ENCODE measurements at regions not wholly inside any gene's neighbourhood (a gene's known extent, or its start where the extent isn't known, plus 50 kb on each side); places are given as distances from the start of the nearest gene placed in this dataset.

DNA sequence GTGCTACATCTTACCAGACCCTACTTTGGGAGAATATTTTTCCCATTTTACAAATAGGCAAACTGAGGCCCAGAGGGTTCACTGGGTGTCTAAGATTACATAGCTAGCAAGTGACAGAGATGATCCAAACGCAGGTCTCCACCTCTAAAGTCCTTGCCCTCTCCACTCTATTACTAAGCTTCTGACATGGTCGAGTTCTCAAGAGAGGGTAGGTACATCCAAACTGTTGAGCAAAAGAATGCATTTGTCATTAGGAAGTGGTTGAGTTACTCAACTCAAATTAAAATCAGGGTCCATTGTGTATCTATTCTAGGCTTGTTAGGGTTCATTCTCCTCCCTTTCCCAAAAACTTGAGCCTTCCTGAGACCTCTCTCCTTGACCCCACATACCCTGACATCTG is 680.6 kb upstream of the FANCL start:
- Mint-ChIP-seq H3K27me3 (no peaks in the 10 kb centered on the region), H3K4me1 (no peaks in the 10 kb centered on the region), H3K4me3 (no peak overlapping the region), H3K36me3 (ENCODE audit: low read depth) (no peaks in the 10 kb centered on the region), H3K27ac (no peak overlapping the region), H3K9me3 (ENCODE audit: low read depth) (no peaks in the 10 kb centered on the region)
- CTCF ChIA-PET, result no interaction called here
- DNase-seq (no peak), ATAC-seq (no peak)
- POLR2A ChIA-PET, result no interaction called here
- intact Hi-C loops (cut with DNase I, micrococcal nuclease), result no loop called here

DNA sequence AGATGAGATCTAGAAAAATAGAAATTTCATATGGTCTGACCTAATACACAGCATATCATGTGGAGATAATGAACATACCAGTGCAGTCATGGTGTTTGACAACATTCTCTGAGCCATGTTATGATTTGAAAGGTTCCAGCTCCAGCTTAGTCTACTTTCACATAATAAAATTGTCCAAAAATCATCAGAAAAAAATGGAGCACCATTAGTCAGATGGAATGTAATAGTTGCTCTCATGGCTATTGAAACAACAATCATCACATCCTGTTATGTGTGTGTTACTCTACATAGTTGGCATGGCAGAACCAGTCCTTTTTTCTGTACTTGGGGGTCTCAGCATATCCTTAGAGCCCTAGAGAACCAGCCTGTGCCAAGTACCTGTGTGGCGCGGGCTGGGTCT is 678.9 kb upstream of the FANCL start:
- intact Hi-C loops (cut with DNase I, micrococcal nuclease), result no loop called here
- Mint-ChIP-seq H3K9me3 (ENCODE audit: low read depth) (no peaks in the 10 kb centered on the region), H3K27me3 (no peaks in the 10 kb centered on the region), H3K4me1 (no peaks in the 10 kb centered on the region), H3K36me3 (ENCODE audit: low read depth) (no peaks in the 10 kb centered on the region), H3K27ac (no peak overlapping the region), H3K4me3 (no peak overlapping the region)
- DNase-seq (no peak), ATAC-seq (no peak)
- ChIA-PET POLR2A (no interaction called here), CTCF (no interaction called here)

DNA sequence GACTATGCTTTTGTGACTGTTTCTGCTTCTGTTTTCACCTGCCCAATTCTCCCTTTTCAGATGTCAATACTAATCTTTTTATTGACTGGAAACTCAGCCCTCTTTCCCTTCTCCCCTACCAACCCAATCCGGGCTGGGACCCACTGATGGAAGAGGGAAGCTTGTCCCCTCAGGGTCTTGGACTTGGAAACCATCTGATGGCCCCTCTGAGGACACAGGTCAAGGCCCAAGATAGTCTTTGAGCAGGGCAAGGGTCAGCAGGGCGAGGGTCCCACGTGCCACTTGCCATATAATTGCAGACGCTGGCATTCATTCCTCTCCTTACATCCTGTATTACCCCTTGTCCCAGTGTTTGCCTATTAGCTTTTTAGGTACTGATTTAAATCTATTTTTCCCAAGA is 678.2 kb upstream of the FANCL start:
- ChIA-PET CTCF (no interaction called here), POLR2A (no interaction called here)
- intact Hi-C loops (cut with DNase I, micrococcal nuclease), result no loop called here
- Mint-ChIP-seq H3K4me1 (no peaks in the 10 kb centered on the region), H3K27ac (no peak overlapping the region), H3K9me3 (ENCODE audit: low read depth) (no peaks in the 10 kb centered on the region), H3K4me3 (no peak overlapping the region), H3K36me3 (ENCODE audit: low read depth) (no peaks in the 10 kb centered on the region), H3K27me3 (no peaks in the 10 kb centered on the region)
- DNase-seq (no peak), ATAC-seq (no peak)

DNA sequence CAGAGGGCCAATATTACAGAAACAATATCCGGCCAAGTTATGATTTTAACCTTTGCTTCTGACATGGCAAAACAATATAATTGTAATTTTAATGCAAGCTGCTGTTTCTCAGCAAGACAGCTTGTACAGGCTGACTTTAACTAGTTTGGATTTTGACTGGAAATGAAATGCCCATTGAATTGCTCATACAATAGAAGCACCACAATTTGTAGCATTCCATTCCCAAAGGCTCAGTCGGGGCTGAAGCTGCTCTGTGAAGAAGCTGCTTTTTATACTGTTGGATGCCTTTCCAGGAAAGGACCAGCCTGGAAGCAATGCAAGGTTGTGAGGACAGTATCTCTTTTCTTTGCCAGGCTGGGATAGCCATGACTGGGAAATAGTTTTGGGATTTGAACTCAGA is 677.0 kb upstream of the FANCL start:
- Mint-ChIP-seq H3K27me3 (no peaks in the 10 kb centered on the region), H3K4me1 (no peaks in the 10 kb centered on the region), H3K36me3 (ENCODE audit: low read depth) (no peaks in the 10 kb centered on the region), H3K4me3 (no peak overlapping the region), H3K27ac (no peak overlapping the region), H3K9me3 (ENCODE audit: low read depth) (no peaks in the 10 kb centered on the region)
- intact Hi-C loops (cut with DNase I, micrococcal nuclease), result no loop called here
- DNase-seq (no peak), ATAC-seq (no peak)
- ChIA-PET CTCF (no interaction called here), POLR2A (no interaction called here)

DNA sequence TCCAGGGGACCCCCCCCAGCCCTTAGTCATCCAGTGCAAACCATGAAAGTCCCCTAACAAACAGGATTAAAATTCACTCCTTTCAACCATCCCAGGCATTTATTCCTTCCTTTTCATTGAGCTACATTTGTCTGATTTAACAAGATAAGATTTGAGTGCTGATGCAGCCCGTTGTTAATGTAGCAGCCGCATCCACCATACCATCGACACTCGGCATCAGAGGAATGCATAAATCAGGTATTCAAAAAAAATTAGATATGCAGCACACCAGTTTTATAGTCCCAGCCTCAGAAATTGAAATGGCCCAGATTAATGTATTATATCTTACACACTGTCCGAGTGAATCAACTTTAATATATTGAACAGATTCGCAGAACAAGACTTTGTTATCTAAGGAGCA is 676.5 kb upstream of the FANCL start:
- no peaks in the 10 kb centered on the region for H3K36me3 Mint-ChIP-seq (ENCODE audit: low read depth)
- POLR2A ChIA-PET, result no interaction called here
- H3K27me3 Mint-ChIP-seq, result no peaks in the 10 kb centered on the region
- H3K4me3 Mint-ChIP-seq, result no peak overlapping the region
- intact Hi-C loops (cut with DNase I, micrococcal nuclease), result no loop called here
- CTCF ChIA-PET, result no interaction called here
- no peak overlapping the region for H3K27ac Mint-ChIP-seq
- H3K4me1 Mint-ChIP-seq, result no peaks in the 10 kb centered on the region
- H3K9me3 Mint-ChIP-seq (ENCODE audit: low read depth), result no peaks in the 10 kb centered on the region
- ATAC-seq (no peak), DNase-seq (no peak)

DNA sequence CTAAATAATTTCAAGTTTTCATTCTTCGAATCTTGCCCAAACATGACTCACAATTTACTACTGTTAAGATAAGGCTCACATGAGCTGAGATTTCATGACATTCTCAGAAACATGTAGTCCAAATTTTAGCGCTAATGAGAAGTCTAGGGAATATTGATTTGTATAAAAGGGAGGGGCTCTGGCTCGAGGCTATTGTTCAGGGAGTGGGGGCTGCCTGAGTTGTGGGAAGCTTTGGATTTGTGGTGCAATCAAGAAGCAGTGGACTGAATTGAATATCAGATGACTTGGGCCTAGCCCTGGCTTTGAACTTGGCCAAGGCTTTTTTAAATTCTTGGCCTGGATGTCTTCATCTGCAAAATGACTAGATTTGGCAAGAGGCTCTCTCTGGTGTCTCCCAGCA is 674.9 kb upstream of the FANCL start:
- Mint-ChIP-seq H3K4me3 (no peak overlapping the region), H3K27ac (no peak overlapping the region), H3K4me1 (no peaks in the 10 kb centered on the region), H3K27me3 (no peaks in the 10 kb centered on the region), H3K36me3 (ENCODE audit: low read depth) (no peaks in the 10 kb centered on the region), H3K9me3 (ENCODE audit: low read depth) (no peaks in the 10 kb centered on the region)
- DNase-seq (no peak), ATAC-seq (no peak)
- ChIA-PET POLR2A (no interaction called here), CTCF (no interaction called here)
- intact Hi-C loops (cut with DNase I, micrococcal nuclease), result no loop called here

DNA sequence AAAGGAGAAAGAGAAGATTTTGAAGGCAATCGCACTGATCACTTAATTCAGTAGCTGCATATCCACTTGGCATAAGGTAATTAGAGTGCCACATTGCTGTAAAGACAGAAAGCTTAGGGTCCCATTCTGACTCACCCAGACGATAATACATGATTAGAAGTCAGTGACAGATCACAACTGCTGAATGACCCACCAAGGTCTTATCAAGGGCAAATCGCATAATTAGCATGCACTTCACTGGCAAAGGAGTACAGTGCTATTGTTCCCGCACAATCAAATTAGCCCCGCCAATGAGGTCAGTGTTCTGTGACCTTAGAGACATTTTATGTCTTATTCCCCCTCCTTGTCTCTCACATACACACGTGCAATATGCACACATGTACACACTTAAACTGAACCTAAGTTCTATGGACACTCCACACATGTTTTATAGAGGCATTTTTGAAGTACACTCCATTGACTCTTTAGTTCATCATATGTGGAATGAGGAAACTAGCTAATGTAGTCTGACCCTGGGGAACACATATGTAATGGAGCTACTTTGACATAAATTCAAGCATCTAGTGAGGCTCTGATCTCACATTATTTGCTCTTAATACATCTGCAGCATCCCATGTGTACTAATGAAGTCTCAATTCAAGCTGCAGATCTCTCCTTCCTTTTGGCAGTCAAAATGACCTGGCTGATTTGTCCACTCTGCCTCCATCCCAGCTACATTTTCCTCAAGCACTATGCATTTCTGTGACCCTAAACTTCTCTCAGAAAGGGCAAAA is 673.8 kb upstream of the FANCL start:
- H3K9me3 Mint-ChIP-seq (ENCODE audit: low read depth), result no peaks in the 10 kb centered on the region
- H3K27ac Mint-ChIP-seq, result no peak overlapping the region
- intact Hi-C loops (cut with DNase I, micrococcal nuclease), result no loop called here
- ATAC-seq (no peak), DNase-seq (no peak)
- H3K36me3 Mint-ChIP-seq (ENCODE audit: low read depth), result no peaks in the 10 kb centered on the region
- no peak overlapping the region for H3K4me3 Mint-ChIP-seq
- no peaks in the 10 kb centered on the region for H3K27me3 Mint-ChIP-seq
- ChIA-PET CTCF (no interaction called here), POLR2A (no interaction called here)
- no peaks in the 10 kb centered on the region for H3K4me1 Mint-ChIP-seq

DNA sequence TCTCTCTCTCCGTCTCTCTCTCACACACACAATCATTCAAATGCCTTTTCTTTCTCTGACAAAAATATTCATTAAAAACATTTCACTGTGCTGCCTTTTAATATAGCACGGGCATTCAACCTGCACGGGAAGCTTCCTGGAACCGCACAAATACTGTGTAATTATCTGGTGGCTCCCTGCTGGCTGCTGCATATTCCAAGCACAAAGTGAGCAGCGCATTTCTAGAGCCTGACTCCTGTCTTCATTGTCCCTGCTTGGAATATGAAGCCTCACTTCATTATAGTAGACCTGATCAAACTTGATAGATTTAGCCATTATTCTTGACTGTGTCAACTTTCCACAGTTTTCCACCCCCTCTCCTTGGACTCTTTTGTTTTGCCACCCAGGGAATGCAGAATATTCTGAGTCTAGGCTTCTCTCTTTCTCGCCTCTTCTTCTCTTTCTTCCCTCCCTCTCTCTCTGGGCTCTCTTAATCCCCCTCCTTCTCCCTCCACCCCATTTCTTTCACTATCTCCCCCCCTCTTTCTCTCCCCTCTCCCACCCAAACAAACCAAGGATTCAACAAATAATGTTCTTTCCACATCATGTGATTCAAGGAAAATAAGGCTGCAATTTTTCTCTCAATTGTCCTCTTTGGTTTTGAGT is 672.1 kb upstream of the FANCL start:
- H3K4me3 Mint-ChIP-seq, result no peak overlapping the region
- intact Hi-C loops (cut with DNase I, micrococcal nuclease), result no loop called here

DNA sequence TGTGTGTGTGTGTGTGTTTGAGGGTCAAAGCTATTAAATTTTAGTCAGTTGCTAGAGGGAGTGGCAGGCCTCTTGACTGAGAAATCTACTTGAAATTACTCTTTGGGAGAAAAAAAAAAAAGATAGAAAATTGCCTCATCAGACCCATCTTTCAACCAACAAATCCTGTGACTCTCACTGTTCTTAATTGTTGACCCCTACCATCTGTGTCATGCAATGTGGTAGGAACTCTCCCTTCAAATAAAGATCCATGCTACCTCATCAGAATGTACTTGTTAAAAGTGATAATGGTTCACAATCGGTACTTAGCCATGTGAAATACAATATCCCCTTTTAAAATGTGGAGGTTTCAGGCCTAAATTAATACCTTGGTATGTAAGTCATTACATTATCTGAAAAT is 670.8 kb upstream of the FANCL start:
- Mint-ChIP-seq H3K4me1 (no peaks in the 10 kb centered on the region), H3K27me3 (no peaks in the 10 kb centered on the region), H3K9me3 (ENCODE audit: low read depth) (no peaks in the 10 kb centered on the region), H3K4me3 (no peak overlapping the region), H3K36me3 (ENCODE audit: low read depth) (no peaks in the 10 kb centered on the region), H3K27ac (no peak overlapping the region)
- ChIA-PET POLR2A (no interaction called here), CTCF (no interaction called here)
- DNase-seq, result no peak
- no peak for ATAC-seq
- intact Hi-C loops (cut with DNase I, micrococcal nuclease), result no loop called here

More for the DNA sequence above, 672.1 kb upstream of the FANCL start:
- CTCF ChIA-PET, result no interaction called here
- Mint-ChIP-seq H3K9me3 (ENCODE audit: low read depth) (no peaks in the 10 kb centered on the region), H3K27me3 (no peaks in the 10 kb centered on the region), H3K27ac (no peak overlapping the region), H3K4me1 (no peaks in the 10 kb centered on the region), H3K36me3 (ENCODE audit: low read depth) (no peaks in the 10 kb centered on the region)
- POLR2A ChIA-PET, result no interaction called here
- DNase-seq (no peak), ATAC-seq (no peak)

DNA sequence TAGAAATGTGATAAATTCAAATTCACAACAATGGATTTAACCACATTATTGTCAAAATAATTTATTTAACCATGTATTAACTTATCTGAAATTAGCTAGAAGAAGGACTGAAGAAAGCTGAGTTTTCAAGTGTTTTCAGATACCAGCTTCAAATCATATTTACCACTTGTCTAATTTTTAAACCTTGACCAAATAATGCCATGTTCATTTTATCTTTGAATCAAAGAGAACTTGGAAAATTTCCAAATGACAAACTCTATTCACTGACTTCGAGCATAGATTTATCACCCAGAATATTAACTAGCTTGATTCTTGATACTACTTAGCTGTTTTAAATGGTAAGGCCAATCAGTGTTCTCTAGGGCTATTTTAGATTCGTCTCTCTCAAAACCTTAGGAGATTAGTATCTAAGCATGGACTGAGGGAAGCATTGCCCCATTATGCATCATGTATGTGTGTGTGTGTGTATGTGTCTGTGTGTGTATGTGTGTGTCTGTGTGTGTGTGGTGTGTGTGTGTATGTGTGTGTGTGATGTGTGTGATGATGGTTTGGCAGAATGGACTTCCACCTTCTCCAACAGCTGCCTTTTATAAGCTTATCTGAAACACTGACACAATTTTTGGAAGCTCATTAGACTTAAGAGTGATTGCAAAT is 667.5 kb upstream of the FANCL start:
- Mint-ChIP-seq H3K27me3 (no peaks in the 10 kb centered on the region), H3K36me3 (ENCODE audit: low read depth) (no peaks in the 10 kb centered on the region)

DNA sequence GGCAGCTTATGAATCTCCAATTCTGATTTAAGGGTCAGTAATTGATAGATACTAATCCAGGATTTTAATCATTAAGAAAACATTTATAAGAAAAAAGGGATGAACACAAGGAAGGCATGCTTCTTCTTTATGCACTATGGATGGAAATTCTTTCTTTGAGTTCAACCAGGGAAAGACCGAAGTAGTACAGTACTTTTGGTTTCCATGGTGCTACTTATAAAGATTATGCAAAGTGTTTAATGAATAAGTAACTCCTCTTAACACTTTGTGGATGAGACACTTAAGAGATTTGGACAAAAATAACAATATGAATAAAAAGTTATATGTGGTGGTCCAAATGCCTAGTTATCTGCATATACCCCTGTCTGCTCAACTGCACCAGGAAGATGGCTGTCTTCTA is 666.5 kb upstream of the FANCL start:
- CTCF ChIA-PET, result no interaction called here
- no peaks in the 10 kb centered on the region for H3K36me3 Mint-ChIP-seq (ENCODE audit: low read depth)
- no peaks in the 10 kb centered on the region for H3K4me1 Mint-ChIP-seq
- no peak overlapping the region for H3K27ac Mint-ChIP-seq
- DNase-seq (no peak), ATAC-seq (no peak)
- H3K27me3 Mint-ChIP-seq, result no peaks in the 10 kb centered on the region
- H3K9me3 Mint-ChIP-seq (ENCODE audit: low read depth), result no peaks in the 10 kb centered on the region
- intact Hi-C loops (cut with DNase I, micrococcal nuclease), result no loop called here
- POLR2A ChIA-PET, result no interaction called here
- H3K4me3 Mint-ChIP-seq, result no peak overlapping the region

More for the DNA sequence above, 667.5 kb upstream of the FANCL start:
- ATAC-seq (no peak), DNase-seq (no peak)
- POLR2A ChIA-PET, result no interaction called here
- Mint-ChIP-seq H3K27ac (no peak overlapping the region), H3K9me3 (ENCODE audit: low read depth) (no peaks in the 10 kb centered on the region), H3K4me3 (no peak overlapping the region), H3K4me1 (no peaks in the 10 kb centered on the region)
- intact Hi-C loops (cut with DNase I, micrococcal nuclease), result no loop called here
- CTCF ChIA-PET, result interaction anchor here (0.9 kb wide), 1 partner anchor 20 kb away, joined by 3 read pairs; no protein-coding TSS in a partner anchor

DNA sequence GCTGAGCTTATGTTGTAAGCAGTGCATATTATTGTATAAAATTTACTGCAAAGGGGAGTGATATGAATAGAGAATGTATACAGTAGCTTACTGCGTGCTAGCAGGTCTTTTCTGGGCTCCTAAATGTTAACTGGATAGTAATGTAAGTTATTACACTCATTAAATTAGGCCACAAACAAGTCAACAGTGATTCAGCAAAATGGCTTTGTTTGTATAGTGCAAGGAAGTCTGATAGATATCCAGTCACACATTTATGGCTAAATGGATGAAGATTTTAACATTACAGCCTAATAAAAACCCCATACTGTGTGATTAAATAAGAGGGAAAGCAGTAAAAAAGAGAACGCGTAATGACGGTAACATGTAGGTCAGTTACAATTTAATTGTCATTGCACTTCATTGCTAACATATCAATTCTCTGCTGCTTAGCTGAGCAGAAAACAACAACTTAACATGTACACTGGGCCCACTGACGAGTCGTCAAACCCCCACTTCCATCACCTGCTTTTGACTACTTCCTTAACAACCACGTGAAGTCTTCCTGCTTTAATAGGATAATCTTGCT is 665.0 kb upstream of the FANCL start:
- ChIA-PET POLR2A (no interaction called here), CTCF (interaction anchor here (0.8 kb wide), 1 partner anchor 17 kb away, joined by 3 read pairs; no protein-coding TSS in a partner anchor)
- ATAC-seq (no peak), DNase-seq (no peak)
- H3K9me3 Mint-ChIP-seq (ENCODE audit: low read depth), result no peaks in the 10 kb centered on the region
- H3K27me3 Mint-ChIP-seq, result no peaks in the 10 kb centered on the region
- intact Hi-C loops (cut with DNase I, micrococcal nuclease), result no loop called here
- H3K27ac Mint-ChIP-seq, result no peak overlapping the region
- H3K4me3 Mint-ChIP-seq, result no peak overlapping the region
- H3K36me3 Mint-ChIP-seq (ENCODE audit: low read depth), result no peaks in the 10 kb centered on the region
- H3K4me1 Mint-ChIP-seq, result no peaks in the 10 kb centered on the region
